ENCODE measurements at regions not wholly inside any gene's neighbourhood (a gene's known extent, or its start where the extent isn't known, plus 50 kb on each side); places are given as distances from the start of the nearest gene placed in this dataset.

DNA sequence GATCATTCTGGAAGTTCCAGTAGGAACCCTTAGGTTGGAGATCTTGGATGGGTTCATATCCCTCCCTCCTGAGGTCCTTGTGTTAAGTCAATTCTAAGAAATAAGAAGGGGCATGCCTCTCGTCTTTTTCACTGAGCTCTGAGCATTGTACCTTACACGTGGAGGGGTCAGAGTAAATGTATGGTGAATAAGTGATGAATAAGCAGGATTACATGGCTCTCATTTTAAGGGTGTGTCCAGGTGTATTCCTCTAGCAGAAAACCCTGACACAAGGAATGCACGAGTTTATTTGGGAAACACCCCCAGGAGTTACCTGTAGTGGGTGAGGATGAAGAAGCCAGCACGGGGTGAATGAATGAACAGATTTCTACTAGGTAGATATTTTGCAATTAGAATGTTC, 400.2 kb downstream of the KIF16B start:
- DNase-seq, result no peak

DNA sequence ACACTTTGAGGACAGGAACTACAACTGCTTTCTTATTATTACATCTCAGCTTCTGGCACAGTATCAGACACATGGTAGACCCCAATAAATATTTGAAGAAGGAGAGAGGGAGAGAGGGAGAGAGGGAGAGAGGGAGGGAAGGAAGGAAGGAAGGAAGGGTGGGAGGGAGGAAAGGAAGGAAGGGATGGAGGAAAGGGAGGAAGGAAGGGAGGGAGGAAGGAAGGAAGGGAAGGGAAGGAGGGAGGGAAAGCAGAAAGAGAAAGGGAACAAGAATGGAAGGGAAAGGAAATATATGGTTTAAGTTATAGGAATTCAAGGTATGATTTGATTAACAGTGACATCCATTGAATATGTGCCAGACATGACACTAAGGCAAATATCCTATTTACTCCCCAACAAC, 402.1 kb downstream of the KIF16B start:
- no peak for DNase-seq

- DNase-seq, result no peak
Measured at GRCh38 chr20:16170406-16170971, 402.8 kb downstream of the KIF16B start.

GRCh38 chr20:16167423-16168130, 405.7 kb downstream of the KIF16B start:
- peak; percentile 23 for DNase-seq

- peak; percentile 11 for DNase-seq
Measured at GRCh38 chr20:16166737-16167136, 406.5 kb downstream of the KIF16B start.

DNA sequence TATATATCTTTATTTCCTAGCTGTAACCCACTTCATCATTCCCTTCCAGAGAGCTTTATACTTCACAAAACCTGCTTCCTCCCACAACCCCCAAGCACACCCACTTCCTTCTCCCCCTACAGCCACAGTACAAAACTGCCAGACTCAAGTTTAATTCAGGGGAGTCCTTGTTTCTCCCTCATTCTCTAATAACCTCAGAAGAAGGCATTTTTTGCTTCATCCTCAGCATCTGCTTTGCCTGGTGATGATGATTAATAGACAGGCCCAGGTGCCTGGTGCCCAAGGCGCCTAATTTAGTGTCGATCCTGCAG, 414.3 kb downstream of the KIF16B start:
- DNase-seq, result peak; percentile 45

- DNase-seq, result peak; percentile 95
Measured at GRCh38 chr20:16158090-16158975, 414.9 kb downstream of the KIF16B start.

DNA sequence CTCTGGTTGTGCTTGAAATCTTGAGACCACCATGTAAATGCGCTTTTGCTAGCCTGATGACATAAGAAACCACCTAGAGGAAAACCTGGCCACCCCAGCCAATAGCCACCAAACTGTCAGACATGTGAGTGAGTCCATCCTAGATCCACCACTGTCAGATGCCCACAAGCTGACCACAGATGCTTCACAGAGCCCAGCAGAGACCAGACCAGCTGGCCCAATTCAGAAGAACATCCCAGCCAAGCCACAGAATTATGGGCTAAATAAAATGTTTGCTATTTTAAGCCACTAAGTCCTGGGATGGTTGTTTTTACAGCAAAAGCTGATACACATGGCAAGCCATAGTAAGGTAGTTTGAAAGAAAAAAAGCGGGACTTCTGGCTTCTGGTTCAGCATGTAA, 425.3 kb downstream of the KIF16B start:
- no peak for DNase-seq

DNA sequence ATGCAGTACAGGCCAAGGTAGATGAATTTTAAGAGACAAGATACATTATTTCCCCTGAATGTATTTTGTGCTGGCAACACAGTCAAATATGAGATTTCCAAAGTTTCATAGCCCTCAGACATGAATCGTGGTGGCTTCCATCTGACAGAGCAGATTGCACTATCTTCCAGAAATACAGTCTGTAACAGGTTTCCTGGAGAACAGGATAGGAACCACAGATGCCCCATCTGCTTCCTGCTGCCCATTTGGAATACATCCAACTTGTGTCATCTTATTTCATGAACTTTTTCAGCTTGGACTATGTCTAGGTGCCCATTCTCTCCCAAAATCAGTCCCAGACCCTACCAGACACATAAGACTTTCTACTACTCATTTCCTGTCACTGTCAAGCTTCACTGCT, 426.0 kb downstream of the KIF16B start:
- DNase-seq, result peak; percentile 5

GRCh38 chr20:16145919-16146318, 427.3 kb downstream of the KIF16B start:
- DNase-seq, result no peak

GRCh38 chr20:16143596-16143995, 429.7 kb downstream of the KIF16B start:
- no peak for DNase-seq

GRCh38 chr20:16135630-16136029, 437.6 kb downstream of the KIF16B start:
- no peak for DNase-seq

DNA sequence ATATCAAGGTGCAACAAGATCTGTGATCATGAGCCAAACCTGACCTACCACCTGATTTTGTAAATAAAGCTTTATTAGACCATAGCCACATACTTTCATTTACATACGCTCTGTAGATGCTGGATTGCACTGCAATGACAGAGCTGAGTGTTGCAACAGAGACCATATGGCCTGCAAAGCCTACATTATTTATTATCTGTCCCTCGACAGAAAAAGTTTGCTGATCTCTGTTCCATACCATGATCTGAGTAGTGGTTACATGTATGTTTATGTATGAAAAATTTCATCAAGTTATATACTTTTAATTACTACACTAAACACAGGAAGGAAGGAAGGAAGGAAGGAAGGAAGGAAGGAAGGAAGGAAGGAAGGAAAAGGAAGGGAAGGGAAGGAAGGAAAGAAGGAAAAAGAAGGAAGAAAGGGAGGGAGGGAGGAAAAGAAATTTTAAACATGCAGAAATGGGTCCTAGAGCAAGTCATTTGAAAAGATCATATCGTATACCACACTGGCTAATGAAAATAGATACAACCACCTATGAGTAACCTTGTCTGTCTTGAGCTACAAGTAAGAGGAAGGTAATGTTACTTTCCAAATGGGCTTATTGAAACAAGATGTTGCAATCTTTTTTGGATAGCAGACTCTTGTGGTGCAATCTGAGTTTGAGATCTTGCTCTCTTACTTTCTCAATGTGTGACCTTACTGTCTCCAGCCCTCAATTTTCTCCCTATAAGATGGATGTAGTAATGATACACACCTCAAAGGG, 441.0 kb downstream of the KIF16B start:
- DNase-seq, result no peak

GRCh38 chr20:16129411-16129810, 443.8 kb downstream of the KIF16B start:
- peak; percentile 99 for DNase-seq

GRCh38 chr20:16128538-16129106, 444.6 kb downstream of the KIF16B start:
- peak; percentile 96 for DNase-seq

GRCh38 chr20:16125816-16126215, 447.4 kb downstream of the KIF16B start:
- no peak for DNase-seq

DNA sequence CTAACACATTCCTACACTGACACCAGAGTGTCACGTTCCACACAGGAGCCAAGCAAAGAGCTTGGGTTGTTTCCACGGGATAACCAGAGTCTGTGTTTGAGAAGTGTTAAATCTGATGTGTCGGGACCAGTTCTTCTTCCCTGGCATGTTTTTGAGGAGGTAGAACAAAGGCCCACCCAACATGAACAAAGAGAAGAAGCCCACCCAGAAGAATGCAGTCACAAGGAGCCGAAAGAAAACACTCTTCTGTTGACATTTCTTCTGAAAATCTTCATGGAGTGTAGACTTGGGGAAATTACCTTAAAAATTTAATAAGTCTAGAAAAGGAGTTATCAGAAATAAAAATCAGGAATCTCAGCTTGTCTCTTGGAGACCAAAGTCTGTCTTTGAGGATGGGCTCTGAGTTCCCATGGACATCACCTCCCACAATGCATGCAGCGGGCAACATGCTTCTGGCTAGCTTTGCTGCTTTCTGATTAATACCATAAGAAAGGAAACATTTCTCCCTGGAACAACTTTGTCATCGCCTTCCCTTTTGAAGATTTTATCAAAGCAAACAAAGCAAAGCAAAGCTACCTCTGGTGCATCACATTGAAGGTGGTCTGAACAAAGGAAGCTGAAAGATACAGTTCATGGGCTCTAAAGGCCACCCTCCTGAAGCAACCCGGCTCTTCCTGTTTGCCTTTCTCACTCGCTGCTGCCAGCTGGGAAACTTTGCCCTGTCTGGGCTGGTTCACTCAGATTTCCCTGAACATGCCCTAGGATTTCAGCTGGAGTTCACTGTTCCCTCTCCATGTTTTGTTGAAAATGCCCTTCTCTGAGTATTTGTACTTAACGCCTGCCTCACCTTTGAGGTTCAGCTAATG, 448.1 kb downstream of the KIF16B start:
- no peak for DNase-seq

DNA sequence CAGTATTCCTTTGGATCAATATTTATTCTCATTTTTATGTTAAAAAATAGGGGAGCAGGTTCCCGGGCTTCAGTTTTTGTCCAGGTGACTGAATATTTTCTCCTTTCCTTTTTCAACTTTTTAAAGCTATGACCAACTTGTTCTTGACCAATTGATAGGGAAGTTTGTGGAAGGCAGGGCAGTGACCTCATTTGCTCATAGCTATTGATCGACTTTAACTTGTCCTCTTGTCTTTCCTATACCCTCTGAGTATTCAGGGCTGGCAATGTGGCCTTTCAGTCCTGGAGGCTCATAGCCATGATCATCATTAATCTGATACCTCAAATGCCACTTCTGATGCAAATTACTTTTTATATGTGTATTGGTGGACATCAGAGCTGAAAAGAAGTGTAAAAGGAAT, 448.8 kb downstream of the KIF16B start:
- no peak for DNase-seq

GRCh38 chr20:16123623-16124022, 449.6 kb downstream of the KIF16B start:
- DNase-seq, result no peak

- no peak for DNase-seq
Measured at GRCh38 chr20:16119909-16120308, 453.3 kb downstream of the KIF16B start.

DNA sequence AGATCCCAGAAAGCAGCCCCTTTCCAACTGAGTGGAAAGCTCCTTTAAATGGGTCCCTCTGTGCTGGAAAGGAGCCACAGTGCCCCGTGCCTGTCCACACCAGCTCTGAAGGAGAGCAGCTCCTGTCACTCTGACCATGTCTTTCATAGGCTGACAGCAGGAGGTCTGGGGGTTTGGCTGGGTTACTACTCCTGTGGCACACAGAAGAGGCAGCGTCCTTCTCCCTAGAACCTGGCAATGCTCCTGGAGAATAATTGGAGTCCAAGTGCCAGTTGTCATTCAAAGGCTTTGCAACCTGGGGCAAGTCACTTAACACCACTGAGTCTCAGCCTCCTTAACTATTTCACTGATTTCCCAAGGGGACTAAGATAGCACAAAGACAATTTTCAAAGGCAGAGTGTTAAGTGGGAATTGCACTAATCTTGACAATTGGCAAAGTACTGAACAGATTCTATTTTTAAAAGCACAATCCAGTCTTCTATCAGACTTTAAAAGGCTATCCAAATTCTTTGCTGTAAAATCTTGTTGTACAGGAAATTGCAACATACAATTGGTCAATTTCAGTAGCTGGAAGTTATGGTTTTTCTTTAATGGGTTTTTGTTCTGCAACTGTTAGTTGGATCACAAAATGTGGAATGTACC, 457.2 kb downstream of the KIF16B start:
- DNase-seq, result peak; percentile 63

Data from NCI-H69 (cell line).